Ovary (tissue), 3 donors: ENCODE measurements at regions not wholly inside any gene's neighbourhood (a gene's known extent, or its start where the extent isn't known, plus 50 kb on each side); places are given as distances from the start of the nearest gene placed in this dataset.

Experiments
- POLR2A ChIP-seq: fragments of 450-650 bp; IDR thresholded peaks from one replicate; pipeline ENCODE4 v1.6.1; 2017; ENCODE audit warnings: antibody characterized with exemption, mild to moderate bottlenecking, moderate library complexity
- TF ChIP-seq, protein P1 (sequence below), 3 donors: fragments of 450-650 bp in 2 of 3; fragments of 200-600 bp in 1 of 3; IDR thresholded peaks; one replicate each; pipeline versions ENCODE4 v1.5.1 to v1.8.0; 2016 to 2022; ENCODE audit warnings: antibody characterized with exemption in 3 of 3, mild to moderate bottlenecking in 1 of 3
- donor health status: DM: no; HTN: no; CAD: no.

DNA sequence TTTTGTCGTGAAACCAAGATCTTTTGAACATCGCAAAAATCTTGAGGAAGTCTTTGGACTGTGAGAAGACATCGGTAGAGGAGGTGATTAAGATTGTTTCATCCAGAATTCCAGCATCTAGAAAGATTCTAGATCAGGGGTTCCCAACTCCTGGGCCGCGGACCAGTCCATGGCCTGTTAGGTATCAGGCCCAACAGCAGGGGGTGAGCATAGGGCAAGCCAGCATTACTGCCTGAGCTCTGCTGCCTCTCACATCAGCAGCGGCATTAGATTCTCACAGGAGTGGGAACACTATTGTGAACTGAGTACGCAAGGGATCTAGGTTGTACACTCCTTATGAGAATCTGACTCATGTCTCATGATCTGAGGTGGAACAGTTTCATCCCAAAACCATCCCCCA lies 600.6 kb upstream of the CDH11 start:
- TF ChIP-seq POLR2A: no peak
- TF ChIP-seq, protein P1, sequence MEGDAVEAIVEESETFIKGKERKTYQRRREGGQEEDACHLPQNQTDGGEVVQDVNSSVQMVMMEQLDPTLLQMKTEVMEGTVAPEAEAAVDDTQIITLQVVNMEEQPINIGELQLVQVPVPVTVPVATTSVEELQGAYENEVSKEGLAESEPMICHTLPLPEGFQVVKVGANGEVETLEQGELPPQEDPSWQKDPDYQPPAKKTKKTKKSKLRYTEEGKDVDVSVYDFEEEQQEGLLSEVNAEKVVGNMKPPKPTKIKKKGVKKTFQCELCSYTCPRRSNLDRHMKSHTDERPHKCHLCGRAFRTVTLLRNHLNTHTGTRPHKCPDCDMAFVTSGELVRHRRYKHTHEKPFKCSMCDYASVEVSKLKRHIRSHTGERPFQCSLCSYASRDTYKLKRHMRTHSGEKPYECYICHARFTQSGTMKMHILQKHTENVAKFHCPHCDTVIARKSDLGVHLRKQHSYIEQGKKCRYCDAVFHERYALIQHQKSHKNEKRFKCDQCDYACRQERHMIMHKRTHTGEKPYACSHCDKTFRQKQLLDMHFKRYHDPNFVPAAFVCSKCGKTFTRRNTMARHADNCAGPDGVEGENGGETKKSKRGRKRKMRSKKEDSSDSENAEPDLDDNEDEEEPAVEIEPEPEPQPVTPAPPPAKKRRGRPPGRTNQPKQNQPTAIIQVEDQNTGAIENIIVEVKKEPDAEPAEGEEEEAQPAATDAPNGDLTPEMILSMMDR (IDR thresholded peaks at IDR 0.05): no peak
